ENCODE measurements at regions not wholly inside any gene's neighbourhood (a gene's known extent, or its start where the extent isn't known, plus 50 kb on each side); places are given as distances from the start of the nearest gene placed in this dataset.
"Not testable (repeated sequence)": the region's sequence is repeated elsewhere in the genome, so short reads cannot be mapped to it uniquely, and the experiment has no call there.

DNA sequence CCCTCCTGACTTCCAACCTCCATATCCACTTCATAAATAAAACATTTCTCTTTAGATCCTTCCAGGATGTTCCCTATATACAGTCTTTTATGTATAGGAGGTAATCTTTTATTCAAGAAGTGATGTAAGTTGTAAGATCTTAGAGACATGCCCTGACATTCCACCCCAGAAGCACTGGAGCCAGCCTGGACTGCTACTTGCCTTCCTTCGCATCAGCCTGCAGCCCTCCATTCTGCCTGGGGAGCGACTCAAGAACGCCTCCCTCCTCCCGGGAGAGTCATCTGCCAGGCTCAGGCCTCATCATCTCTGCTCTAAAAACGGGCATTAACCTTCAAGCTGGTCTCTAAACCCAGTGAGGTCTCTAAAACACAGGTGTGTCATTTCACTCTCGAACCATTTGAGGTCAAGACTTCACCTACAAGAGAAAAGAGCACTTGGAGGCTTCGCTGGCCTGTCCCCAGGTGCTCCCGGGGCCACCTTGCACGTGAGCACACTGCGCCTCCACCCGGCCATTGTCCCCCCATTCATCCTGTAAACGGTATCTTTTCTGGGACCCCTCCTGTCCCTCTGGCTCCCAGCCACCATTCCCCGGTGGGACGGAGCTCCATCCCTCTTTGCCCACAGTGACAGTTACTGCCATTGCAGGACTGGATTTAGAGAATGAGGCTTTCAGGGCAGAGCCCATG is 107.5 kb upstream of the PDE10A start:
- no peak for DNase-seq

DNA sequence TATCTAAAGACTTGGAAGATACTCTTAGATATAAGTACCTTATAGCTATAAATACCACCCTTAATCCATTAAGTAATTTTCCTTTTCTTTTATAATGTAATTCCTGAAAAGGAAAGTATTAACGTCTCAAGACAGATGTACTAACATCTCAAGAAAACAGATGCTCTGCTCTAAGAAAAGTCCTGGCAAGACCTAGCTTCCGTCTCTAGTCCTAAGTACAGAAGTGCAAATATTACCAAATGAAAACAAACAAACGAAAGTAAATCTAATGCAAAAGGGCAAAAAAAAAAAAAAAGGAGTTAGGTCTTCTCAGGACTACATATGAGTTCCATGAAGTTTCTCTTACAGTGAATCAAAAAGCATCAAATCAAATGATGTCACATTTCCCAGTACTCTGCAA is 106.8 kb upstream of the PDE10A start:
- DNase-seq: no peak

DNA sequence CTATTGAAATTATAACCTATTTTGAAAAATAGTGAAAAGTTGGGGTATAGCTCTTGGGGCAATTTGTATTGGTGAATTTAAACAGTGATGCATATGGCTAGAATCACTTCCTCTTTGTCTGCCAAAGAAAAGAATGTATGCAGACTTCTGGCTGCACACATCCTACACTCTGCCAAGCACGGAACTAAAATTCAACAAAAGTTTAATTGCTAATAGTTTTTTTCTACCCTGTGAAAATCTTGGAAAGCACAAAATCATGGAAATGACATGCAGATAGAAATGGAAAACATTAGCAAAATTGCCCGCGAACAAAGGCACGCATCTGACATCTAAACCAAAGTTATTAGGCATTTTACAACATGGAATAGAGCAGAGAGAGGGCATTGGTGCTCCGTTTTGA is 106.4 kb upstream of the PDE10A start:
- no peak for DNase-seq

DNA sequence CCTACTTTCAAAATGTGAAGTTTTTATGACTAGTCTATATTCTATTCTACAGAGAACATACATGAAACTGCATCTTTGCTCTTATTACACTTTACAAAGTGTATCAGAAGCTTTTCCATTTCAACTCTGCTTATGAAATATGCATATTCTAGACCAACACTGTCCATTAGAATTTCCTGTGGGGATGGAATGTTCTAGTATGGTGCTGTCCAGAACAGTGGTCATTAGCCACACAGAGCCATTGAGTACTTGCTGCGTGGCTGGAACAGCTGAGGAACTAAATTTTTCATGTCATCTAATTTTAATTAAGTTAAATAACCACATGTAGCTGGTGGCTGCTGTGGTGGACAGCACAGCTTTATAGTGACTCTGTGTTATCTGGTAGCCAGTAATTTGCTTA is 105.9 kb upstream of the PDE10A start:
- no peak for DNase-seq

DNA sequence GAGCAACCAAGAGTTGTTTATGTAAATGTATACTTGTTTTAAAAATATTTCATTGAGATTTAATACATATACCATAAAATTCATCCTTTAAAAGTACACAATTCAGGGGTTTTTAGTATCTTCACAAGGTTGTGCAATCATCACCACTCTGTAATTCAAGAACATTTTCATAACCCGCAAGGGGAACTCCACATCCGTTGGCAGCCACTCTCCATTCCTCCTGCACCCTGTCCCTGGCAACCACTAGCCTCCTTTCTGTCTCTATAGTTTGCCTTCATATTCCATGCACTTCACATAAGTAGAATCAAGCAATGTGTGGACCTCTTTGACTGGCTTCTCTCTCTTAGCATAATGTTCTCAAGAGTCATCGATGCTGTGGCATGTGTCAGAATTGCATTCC is 104.2 kb upstream of the PDE10A start:
- no peak for DNase-seq

DNA sequence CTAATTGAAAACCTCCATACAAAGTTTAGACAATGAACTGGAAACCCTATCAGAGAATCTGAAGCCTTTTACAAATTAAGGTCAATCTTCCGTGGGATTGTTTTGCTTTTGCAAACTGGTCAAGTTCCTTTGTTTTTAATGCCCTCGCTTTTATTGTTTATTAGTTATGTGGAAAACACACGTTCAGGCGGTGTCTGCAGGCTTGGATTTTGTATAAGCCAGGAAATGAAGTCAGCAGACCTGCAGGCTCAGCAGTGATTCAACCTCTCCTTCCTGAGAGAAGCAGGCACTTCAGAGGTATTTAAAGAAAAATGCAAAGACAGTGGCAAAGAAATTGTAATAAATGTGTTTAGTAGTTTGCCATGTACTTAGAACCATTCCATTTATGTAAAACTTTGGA is 103.4 kb upstream of the PDE10A start:
- no peak for DNase-seq

DNA sequence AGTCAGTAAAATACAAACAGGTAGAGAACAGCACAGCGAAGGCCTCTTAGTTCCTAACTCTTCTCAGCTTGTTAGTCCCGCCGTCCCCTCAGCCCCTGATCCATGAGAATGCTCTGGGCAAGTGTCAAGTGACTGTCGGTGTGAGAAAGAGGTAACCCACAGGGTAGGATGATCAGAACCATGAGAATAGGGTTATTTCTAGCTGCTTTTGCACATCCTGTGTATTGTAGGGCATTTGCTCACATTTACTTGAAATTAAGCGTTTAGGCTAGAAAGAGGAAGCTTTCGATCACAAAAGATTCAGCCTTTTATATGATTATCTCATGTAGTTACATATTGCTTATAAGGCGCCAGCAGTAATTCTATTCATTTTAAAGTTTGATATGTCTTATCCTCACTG is 103.0 kb upstream of the PDE10A start:
- DNase-seq: no peak

DNA sequence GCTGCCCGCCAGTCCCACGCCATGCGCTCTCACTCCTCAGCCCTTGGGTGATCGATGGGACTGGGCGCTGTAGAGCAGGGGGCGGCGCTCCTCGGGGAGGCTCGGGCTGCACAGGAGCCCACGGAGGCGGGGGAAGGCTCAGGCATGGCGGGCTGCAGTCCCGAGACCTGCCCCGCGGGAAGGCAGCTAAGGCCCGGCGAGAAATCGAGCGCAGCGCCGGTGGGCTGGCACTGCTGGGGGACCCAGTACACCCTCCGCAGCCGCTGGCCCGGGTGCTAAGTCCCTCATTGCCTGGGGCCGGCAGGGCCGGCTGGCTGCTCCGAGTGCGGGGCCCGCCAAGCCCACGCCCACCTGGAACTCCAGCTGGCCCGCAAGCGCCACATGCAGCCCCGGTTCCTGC is 102.2 kb upstream of the PDE10A start:
- DNase-seq: not testable (repeated sequence)

DNA sequence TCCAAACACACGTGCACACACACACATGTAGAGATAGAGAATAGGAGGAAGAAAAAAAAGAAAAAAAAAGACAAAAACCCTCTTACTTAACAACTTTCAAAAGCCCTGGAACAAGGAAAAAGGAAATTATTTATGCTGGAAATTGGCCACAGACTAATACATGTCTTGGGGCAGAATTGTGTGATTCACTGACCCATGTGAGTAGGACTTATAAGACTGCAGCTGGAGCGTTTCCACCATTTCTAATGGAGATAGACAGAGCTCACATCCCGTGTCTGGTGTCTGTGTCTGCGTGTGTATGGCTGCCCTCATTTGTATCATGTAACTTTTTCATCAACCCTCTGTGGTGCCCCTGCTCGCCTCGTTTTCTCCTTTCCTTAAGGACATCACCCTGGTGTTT is 99.8 kb upstream of the PDE10A start:
- DNase-seq: no peak

DNA sequence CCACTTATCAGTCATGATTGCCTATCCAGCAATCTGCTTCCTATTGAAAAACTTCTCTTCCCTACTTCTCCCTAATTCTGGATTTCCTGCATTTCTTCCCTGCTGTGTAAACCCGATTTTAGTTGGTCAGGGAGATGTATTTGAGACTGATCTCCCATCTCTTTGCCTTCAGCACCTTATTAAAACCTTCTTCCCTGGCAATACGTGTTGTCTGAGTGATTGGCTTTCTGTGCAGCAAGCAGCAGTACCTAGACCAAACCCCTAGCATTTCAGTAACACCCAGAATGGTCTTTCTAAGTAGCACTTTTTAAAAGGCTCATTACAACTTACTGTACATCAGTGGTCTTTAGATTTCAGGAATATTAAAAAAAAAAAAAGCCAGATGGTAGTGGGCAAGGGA is 99.1 kb upstream of the PDE10A start:
- DNase-seq: no peak

DNA sequence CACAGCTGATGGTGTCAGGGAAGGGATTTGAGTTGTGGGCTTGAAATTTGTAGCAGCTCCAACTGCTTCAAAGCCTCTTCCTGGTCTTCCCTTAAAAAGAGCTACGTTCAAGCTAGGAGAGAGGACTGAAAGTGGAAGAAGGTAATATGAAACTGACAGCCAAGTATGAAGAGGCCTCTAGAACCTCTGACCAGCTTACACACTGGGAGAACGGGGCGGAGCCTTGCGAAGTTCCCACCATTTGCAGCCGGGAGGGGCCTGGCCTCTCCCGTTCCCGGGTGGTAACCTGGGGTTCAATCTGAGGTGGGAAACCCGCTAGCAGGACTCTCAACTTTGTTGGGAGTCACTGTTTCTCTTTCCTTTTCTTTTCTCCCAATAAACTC is 97.8 kb upstream of the PDE10A start:
- no peak for DNase-seq

DNA sequence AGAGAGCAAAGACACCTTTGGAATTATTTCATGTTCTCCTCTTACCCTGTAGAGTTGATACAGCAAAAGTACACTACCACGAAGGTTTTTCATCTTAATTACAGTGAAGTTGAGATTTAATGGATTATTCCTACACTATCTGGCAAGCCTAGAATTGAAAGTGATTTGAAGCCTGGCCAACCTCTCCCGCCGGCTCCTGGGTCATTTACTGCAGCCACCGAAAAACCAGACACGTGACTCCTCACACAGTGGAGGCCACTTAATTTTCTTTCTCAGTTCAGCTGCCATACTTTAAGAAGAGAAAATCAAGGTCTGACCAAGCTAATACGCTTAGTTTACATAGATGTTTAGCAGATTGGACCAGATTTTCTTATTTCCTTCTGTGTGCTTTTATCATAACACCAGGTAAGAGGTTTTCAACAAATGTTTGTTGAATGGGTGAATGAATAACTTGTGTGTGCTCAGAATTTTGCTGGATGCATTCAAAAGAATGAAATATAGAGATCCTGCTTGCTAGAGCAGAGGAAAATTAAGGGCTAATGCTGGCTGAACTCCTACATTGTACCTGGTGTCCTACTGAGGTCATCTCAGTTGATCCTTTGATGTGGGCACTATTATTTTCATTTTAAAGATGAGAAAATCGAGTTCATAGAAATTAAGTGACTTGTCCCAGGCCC is 97.2 kb upstream of the PDE10A start:
- DNase-seq: no peak

DNA sequence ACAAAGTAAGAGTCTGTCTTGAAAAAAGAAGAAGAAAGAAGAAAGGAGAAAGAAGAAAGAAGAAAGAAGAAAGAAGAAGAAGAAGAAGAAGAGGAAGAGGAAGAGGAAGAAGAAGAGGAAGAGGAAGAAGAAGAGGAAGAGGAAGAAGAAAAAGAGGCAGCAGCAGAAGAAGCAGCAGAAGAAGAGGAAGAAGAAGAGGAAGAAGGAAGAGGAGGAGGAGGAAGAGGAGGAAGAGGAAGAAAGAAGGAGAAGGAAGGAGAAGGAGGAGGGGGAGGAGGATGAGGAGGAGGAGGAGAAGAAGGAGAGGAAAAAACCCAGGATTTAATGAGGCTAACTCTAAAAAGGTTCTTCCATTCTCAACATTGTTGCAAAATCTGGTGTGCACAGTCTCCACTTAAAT is 95.4 kb upstream of the PDE10A start:
- DNase-seq: no peak

DNA sequence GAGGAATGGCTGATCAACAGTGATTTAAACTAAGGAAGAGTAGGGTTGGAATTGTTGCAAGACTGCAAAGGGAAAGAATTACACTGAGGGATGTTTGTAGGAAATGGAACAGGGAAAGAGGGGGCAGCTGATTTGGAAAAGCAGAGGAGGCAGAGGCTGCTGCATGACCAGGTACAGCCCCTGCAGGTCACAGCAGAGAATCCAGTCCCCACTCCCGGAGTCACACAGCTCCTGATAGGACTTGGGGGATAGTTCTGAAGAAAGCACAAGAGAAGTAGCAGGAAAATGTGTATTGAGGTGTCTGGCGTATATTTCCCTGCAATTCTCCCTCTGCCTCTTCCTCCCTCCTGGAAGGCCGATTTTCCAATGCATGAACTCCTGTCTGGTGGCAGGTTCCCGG is 92.5 kb upstream of the PDE10A start:
- no peak for DNase-seq

DNA sequence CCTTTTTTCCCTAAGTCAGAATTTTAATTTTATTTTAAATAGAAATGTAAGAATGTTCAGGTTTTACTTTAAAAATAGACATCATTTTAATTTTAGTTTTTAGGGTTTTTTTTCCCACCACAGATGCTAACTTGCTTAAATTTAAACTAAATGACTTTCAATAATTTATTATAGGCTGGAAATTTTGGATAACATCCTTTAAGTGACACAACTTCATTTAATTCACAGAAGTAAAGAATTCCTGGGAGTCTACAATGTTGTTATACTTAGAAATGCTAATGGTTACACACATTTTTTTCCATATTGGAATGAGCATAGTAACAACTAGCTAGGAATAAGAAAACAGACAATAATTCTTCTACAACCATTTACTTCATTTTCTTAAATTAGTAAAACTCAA is 90.5 kb upstream of the PDE10A start:
- no peak for DNase-seq

DNA sequence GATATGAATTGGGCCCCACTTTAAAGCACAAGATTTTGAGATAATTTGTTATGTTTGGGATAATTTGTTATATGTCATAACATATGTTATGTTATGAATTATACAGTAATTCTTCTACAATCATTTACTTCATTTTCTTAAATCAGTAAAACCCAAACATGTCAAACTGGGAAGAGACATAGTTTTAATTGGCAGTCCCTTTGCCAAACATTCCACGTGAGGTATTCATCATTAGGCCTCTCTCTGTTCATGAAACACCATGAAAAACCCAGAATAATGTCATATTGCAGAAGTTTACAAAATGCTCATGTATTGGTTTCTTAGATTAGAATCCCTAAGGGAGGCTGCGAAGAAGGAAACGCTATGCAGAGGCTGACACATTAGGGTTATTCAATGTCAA is 89.4 kb upstream of the PDE10A start:
- DNase-seq: no peak

DNA sequence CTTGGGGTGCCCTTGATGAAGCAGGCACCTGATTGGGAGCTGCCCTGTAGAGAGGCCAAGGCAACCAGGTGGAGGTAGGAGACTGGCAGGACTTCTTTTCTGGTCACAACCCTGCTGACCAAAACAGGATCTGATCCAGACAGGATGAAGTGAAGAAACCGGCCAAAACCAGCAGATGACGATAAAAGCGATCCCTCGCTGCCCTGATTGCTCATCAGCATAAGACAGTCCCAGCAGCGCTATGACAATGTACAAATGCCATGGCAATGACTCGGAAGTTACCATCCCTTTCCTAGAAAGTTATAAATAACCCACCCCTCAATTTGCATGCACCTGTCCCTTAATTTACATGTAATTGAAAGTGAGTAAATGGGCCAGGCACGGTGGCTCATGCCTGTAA is 88.4 kb upstream of the PDE10A start:
- DNase-seq: peak; percentile 71 to 86

DNA sequence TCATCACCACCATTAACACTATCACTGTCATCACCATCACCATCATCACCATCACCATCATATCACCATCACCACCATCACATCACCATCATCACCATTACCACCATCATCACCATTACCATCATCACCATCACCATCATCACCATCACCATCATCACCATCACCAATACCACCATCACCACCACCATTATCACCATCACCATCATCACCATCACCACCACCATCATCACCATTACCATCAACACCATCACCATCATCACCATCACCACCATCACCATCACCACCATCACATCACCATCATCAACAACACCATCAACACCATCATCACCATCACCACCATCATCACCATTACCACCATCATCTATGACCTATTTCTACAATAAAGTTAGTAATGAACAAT is 86.1 kb upstream of the PDE10A start:
- no peak for DNase-seq

DNA sequence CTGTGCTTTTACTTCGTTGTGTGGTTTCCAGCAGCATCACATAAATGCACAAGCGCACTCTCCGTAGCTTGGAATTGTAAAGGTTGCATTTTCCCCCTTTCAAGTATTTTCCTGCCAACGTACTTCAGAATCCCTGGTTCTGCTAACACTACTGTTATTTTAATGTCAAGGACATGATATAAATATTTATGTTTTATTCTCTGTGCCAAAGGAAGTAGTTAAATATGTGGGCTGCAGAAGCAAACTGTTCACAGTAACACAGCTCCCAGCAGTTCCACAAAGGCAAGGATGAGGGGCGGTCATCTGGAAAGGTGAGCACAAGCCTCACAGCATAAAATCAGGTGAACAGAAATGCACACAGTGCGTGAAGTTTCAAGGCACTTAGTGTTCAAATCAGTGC is 85.3 kb upstream of the PDE10A start:
- no peak for DNase-seq

DNA sequence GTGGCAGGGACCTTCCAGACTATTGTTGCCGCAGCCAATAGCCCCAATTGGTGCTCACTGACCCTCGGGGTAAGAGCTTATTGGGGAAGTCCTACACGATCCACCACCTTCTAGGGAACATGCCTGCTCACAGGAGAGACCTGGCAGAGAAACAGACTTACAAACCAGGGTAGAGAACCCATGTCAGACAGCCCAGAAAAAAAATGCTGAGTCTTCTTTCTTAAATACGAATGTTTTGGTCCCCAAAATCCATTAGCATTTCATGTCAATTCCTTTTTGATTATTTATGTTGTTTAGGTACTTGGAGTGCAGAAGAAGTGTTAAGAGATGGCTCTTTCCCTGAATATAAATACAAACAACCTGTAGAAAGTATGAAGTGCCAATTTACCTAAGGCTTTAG is 84.9 kb upstream of the PDE10A start:
- no peak for DNase-seq

DNA sequence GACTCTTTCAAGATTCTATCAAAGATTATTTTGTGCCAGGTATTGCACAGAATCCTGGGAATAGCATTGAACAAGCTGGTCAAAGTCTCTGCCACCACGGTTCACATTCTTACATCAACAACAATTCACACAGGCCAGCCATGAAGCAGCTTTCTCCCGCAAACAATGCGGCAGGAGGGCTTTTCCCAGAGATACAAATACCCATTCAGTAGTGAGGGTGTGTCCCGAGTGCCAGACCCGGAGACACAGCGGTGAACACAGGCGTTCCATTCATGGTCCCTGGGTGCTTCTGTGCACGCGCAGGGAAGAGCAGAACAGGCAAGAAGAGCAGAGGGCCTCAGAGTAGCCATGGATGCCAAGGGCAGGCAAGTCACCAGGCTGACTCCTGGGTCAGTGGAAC is 83.3 kb upstream of the PDE10A start:
- no peak for DNase-seq

DNA sequence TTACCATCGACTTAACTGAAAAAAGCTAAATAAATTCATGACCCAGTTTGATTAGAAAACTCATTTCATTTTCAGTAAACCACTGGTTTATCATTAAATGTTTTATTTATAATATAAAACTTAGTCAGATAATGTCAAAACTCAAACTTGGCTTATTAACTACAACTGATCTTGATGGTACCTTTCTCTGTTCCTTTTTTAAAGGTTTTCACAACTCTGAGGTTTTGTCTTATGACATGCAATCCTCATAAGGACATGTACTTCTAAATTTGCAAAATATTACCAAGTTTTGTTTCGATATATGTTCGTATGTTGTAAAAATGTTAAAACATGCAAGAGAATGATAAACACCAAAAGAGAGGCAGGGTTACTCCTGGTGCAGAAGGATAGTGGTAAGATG is 82.5 kb upstream of the PDE10A start:
- no peak for DNase-seq

DNA sequence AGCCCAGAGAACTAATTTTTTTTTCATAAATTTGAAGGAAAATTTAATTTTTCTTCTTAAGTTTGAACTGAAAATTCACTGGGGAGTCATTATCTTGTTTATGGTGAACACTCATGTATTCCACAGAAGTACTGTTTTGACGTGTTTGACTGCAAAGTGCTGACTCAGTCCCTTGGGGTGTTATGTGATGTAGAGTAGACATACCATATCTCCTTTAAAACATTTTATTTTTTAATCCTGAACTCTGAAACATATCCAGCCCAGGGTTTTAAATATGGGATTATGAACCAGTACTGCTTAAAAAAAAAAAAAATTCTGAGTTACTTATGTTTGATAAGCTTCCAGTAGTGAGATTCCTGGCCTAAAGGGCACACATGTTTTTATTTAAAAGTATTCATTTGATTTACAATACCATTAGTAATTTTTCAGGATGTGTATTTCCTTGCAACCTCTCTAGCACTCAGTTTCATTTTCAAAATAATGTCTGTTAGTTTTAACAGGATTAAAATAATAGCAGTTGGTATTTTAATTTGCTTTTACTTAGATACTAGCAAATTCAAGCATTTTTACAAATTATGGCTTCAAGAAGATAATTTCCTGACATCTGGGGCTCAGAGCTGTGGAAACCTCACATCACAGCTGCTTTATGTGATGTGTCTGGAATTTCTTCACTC is 81.7 kb upstream of the PDE10A start:
- DNase-seq: no peak

DNA sequence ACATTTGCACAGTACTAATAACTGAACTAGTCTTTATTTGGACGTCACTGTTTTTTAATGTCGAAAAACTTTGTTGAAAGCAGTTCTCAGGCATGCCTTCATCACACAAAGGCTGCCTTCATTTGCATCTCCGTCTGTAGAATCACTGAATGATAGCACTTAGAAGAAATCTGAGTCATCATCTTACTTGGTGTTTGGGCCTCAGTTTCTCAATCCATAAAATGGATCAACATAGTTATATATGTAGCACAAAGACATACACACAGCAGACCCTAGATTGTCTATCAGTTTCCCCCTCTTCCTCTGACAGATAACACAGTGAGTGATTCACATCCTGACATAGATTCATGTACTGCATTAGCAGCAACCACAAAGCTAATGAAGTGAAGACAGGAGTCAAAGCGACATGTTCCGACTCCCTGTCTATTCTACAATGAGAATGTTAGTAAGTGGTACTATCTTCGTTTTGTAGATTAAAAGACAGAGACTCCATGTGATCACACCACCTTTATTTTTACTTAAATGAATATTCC is 80.4 kb upstream of the PDE10A start:
- DNase-seq: no peak
